Stomach smooth muscle (tissue), 2 donors: ENCODE measurements at regions not wholly inside any gene's neighbourhood (a gene's known extent, or its start where the extent isn't known, plus 50 kb on each side); places are given as distances from the start of the nearest gene placed in this dataset.
"Not testable (repeated sequence)": the region's sequence is repeated elsewhere in the genome, so short reads cannot be mapped to it uniquely, and the experiment has no call there.

Experiments
- H3K27ac ChIP-seq: one replicate; pipeline ENCODE4 v1.7.0; 2013; ENCODE audit warnings: mild to moderate bottlenecking, low read length, inconsistent platforms
- H3K27me3 ChIP-seq, 2 donors: one replicate each; pipeline ENCODE4 v1.7.0; 2013; ENCODE audit warnings: low read length in 2 of 2; ENCODE audit not compliant: insufficient read depth in 2 of 2, control insufficient read depth in 1 of 2
- H3K36me3 ChIP-seq, 2 donors: one replicate each; pipeline ENCODE4 v1.7.0; 2013; ENCODE audit warnings: low read length in 2 of 2; ENCODE audit not compliant: control insufficient read depth in 2 of 2, insufficient read depth in 2 of 2
- H3K4me1 ChIP-seq: one replicate; pipeline ENCODE4 v1.7.0; 2013; ENCODE audit warnings: low read length; ENCODE audit not compliant: control insufficient read depth, insufficient read depth
- H3K4me3 ChIP-seq, 2 donors: one replicate each; pipeline ENCODE4 v1.7.0; 2013; ENCODE audit warnings: low read length in 2 of 2
- H3K9ac ChIP-seq, 2 donors: one replicate each; pipeline ENCODE4 v1.7.0; 2013; ENCODE audit warnings: low read length in 2 of 2, mild to moderate bottlenecking in 1 of 2
- H3K9me3 ChIP-seq, 2 donors: one replicate each; pipeline ENCODE4 v1.7.0; 2013; ENCODE audit warnings: low read length in 2 of 2; ENCODE audit not compliant: control insufficient read depth in 2 of 2
- donor health status: healthy.
- donor health status: Pancreatic carcinoma.

- Histone ChIP-seq H3K9ac (no peak overlapping the region), H3K4me3 (no peak overlapping the region), H3K4me1 (no peaks in the 10 kb centered on the region), H3K27ac (no peak overlapping the region), H3K36me3 (no peaks in the 10 kb centered on the region), H3K9me3 (no peaks in the 10 kb centered on the region), H3K27me3 (peaks cover 0 to 2% of the 10 kb centered on the region in 2 donors)
Observed at GRCh38 chr19:28435551-28436271, 777.2 kb downstream of the UQCRFS1 start.

DNA sequence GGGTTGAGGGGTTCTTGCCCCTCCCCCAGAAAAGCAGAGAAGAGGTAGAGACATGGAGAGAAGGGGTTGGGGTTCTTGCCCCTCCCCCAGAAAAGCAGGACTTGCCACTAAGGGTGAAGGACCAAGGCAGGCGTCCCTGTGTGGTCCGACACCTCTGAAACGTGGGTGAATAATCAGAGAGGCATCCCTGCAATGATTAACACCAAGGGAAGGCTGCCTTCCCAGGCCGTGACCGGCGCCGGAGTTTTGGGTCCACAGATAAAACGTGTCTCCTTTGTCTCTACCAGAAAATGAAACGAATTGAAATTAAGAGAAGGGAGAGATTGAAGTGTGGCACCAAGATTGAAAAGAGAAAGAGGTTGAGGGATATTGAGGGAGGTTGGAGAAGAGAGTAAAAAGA lies 778.2 kb downstream of the UQCRFS1 start:
- H3K9me3 ChIP-seq, H3K4me3 ChIP-seq, H3K36me3 ChIP-seq, H3K9ac ChIP-seq, H3K27me3 ChIP-seq, H3K27ac ChIP-seq, H3K4me1 ChIP-seq: not testable (repeated sequence)

DNA sequence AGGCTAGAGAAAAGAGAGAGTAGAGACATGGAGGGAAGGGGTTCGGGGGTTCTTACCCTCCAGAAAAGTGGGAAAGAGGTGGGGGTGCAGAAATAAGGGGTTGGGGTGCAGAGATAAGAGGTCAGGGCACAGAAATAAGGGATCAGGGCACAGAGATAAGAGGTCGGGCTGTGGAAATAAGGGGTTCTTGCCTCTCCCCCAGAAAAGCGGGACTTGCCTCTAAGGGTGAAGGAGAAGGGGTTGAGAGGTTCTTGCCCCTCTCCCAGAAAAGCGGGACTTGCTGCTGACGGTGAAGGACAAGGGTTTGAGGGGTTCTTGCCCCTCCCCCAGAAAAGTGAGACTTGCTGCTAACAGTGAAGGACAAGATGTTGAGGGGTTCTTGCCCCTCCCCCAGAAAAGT lies 778.6 kb downstream of the UQCRFS1 start:
- not testable (repeated sequence) for H3K27ac ChIP-seq, H3K9me3 ChIP-seq, H3K36me3 ChIP-seq, H3K9ac ChIP-seq, H3K27me3 ChIP-seq, H3K4me3 ChIP-seq, H3K4me1 ChIP-seq

- not testable (repeated sequence) for H3K27me3 ChIP-seq, H3K27ac ChIP-seq
Observed at GRCh38 chr19:28433166-28433565, 779.8 kb downstream of the UQCRFS1 start.

DNA sequence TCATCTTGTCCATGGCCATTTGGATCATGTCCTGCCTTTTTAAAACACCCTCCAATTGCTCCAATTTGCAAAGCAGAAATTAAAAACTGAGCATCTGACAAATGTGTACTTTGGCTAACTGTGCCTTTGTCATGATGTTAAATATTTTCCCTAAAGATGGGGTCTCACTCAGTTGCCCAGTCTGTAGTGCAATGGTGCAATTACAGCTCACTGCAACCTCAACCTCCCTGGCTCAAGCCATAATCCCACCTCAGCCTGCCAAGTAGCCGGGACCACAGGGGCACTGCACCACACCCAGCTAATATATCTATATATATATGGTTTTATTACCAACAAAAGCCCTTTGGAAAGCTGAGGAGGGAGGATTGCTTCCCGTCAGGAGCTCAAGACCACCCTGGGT lies 782.7 kb downstream of the UQCRFS1 start:
- Histone ChIP-seq H3K27ac (no peak overlapping the region), H3K9me3 (no peaks in the 10 kb centered on the region), H3K4me1 (no peaks in the 10 kb centered on the region), H3K27me3 (peaks cover 0 to 7% of the 10 kb centered on the region in 2 donors), H3K4me3 (no peak overlapping the region), H3K9ac (no peak overlapping the region), H3K36me3 (no peaks in the 10 kb centered on the region)

More at GRCh38 chr19:28433166-28433565, 779.8 kb downstream of the UQCRFS1 start:
- not testable (repeated sequence) for H3K4me1 ChIP-seq, H3K9me3 ChIP-seq, H3K9ac ChIP-seq, H3K36me3 ChIP-seq, H3K4me3 ChIP-seq

- no peak overlapping the region for H3K4me3 ChIP-seq
- no peaks in the 10 kb centered on the region for H3K4me1 ChIP-seq
- no peak overlapping the region for H3K9ac ChIP-seq
- no peaks in the 10 kb centered on the region for H3K36me3 ChIP-seq
- H3K27ac ChIP-seq = no peak overlapping the region
- no peaks in the 10 kb centered on the region for H3K9me3 ChIP-seq
- H3K27me3 ChIP-seq = peaks cover 0 to 7% of the 10 kb centered on the region in 2 donors
Observed at GRCh38 chr19:28429356-28429755, 783.6 kb downstream of the UQCRFS1 start.

DNA sequence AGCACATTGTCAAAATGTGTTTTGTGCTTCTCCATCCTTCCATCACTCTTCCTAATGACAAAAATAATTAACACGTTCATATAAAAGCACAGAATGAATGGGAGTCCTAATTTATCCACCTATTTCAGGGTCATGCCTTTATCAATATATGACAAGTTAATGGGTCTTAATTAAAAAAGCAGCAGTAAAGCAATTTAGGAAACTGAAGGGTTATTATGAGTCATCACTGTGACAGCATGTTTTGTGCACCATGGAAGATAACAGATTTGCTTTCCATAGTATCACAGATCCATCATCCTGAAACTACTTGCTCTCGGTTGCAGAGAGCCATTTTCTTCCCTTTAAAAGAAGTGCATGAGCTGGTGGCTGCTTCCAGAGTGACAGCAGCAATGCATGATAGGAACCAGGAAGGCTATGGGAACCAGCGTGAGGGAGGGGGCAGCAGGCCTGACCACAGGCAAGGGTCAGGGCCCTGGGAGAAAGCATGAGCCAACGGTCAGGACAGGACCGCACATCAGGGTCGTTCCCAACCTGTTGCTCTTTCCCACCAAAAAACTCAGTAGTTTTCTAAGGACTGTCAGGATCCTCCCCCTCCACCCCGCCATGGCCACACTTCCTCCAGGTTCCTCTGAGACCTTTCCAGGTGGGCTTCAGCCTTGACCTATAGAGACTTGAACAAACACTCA lies 784.1 kb downstream of the UQCRFS1 start:
- Histone ChIP-seq H3K4me1 (no peaks in the 10 kb centered on the region), H3K36me3 (no peaks in the 10 kb centered on the region), H3K9ac (no peak overlapping the region), H3K9me3 (no peaks in the 10 kb centered on the region), H3K4me3 (no peak overlapping the region), H3K27ac (no peak overlapping the region), H3K27me3 (peaks cover 0 to 9% of the 10 kb centered on the region in 2 donors)

DNA sequence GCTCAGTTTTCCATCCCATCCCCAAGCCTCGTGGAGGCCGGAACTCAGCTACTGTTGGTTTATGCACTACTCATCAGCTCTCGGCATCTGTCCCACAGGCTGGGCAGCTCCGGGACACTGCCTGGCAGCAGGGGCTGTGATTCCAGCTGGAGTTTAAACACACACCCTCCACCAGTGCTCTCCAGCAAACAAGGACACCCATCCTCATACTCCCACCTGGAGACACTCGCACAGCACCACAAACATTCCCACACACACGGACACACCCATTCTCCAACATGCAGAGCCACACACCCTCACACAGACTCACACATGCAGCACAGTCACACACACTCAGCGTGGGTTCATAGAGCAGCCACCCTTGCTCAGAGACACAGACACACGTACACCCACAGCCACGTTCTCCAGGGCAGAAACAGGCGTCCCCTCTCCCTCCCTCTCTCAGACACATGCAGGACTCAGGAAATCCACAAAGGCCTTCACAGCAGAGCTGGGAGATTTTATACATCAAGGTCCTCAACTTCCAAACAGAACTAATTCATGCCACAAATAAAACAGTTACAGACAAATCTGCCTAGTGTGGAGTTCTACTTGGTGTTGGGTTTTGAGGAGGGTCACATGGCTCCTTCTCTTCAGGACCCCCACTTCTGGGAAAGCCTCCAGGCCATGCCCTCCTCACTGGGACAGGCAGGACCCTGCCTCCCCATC lies 785.4 kb downstream of the UQCRFS1 start:
- H3K9me3 ChIP-seq = no peaks in the 10 kb centered on the region
- no peak overlapping the region for H3K9ac ChIP-seq
- no peak overlapping the region for H3K4me3 ChIP-seq
- no peak overlapping the region for H3K27ac ChIP-seq
- no peaks in the 10 kb centered on the region for H3K4me1 ChIP-seq
- H3K27me3 ChIP-seq = peaks cover 0 to 12% of the 10 kb centered on the region in 2 donors
- no peaks in the 10 kb centered on the region for H3K36me3 ChIP-seq

GRCh38 chr19:28426730-28427225 lies 786.2 kb downstream of the UQCRFS1 start:
- H3K27ac ChIP-seq = no peak overlapping the region
- H3K9ac ChIP-seq = no peak overlapping the region
- no peak overlapping the region for H3K4me3 ChIP-seq
- H3K27me3 ChIP-seq = peaks cover 0 to 12% of the 10 kb centered on the region in 2 donors
- H3K36me3 ChIP-seq = no peaks in the 10 kb centered on the region
- H3K9me3 ChIP-seq = no peaks in the 10 kb centered on the region
- no peaks in the 10 kb centered on the region for H3K4me1 ChIP-seq

- Histone ChIP-seq H3K27ac (no peak overlapping the region), H3K4me1 (no peaks in the 10 kb centered on the region), H3K4me3 (no peak overlapping the region), H3K9ac (no peak overlapping the region), H3K9me3 (no peaks in the 10 kb centered on the region), H3K27me3 (peaks cover 0 to 12% of the 10 kb centered on the region in 2 donors), H3K36me3 (no peaks in the 10 kb centered on the region)
Observed at GRCh38 chr19:28426110-28426729, 786.7 kb downstream of the UQCRFS1 start.
